CD4-positive, alpha-beta T cell treated with Interleukin-21 for 1 hour (primary cell): ENCODE measurements at regions not wholly inside any gene's neighbourhood (a gene's known extent, or its start where the extent isn't known, plus 50 kb on each side); places are given as distances from the start of the nearest gene placed in this dataset.
"Not testable (repeated sequence)": the region's sequence is repeated elsewhere in the genome, so short reads cannot be mapped to it uniquely, and the experiment has no call there.

Experiments
- DNase-seq: peaks from one replicate; pipeline ENCODE4 v3.0.0-alpha.2; 2020

- DNase-seq, result not testable (repeated sequence)
Measured at GRCh38 chr2:75988622-75989021, 277.9 kb upstream of the GCFC2 start.

GRCh38 chr2:75986617-75987016 lies 275.9 kb upstream of the GCFC2 start:
- DNase-seq, result no peak

GRCh38 chr2:75982719-75983118 lies 272.0 kb upstream of the GCFC2 start:
- no peak for DNase-seq

- no peak for DNase-seq
Measured at GRCh38 chr2:75964646-75965045, 253.9 kb upstream of the GCFC2 start.

GRCh38 chr2:75960472-75961009 lies 249.8 kb upstream of the GCFC2 start:
- DNase-seq, result no peak

- no peak for DNase-seq
Measured at GRCh38 chr2:75959724-75960471, 249.2 kb upstream of the GCFC2 start.

GRCh38 chr2:75954761-75955160 lies 244.0 kb upstream of the GCFC2 start:
- DNase-seq, result no peak

- DNase-seq, result no peak
Measured at GRCh38 chr2:75952173-75952572, 241.5 kb upstream of the GCFC2 start.

GRCh38 chr2:75949385-75950030 lies 238.8 kb upstream of the GCFC2 start:
- DNase-seq, result no peak

GRCh38 chr2:75936311-75936710 lies 225.6 kb upstream of the GCFC2 start:
- no peak for DNase-seq

GRCh38 chr2:75932996-75933395 lies 222.3 kb upstream of the GCFC2 start:
- no peak for DNase-seq

GRCh38 chr2:75928093-75928492 lies 217.4 kb upstream of the GCFC2 start:
- DNase-seq, result no peak

- no peak for DNase-seq
Measured at GRCh38 chr2:75925331-75926024, 214.8 kb upstream of the GCFC2 start.

- DNase-seq, result no peak
Measured at GRCh38 chr2:75922191-75922590, 211.5 kb upstream of the GCFC2 start.

GRCh38 chr2:75920859-75921551 lies 210.3 kb upstream of the GCFC2 start:
- DNase-seq, result no peak

- no peak for DNase-seq
Measured at GRCh38 chr2:75915851-75916634, 205.3 kb upstream of the GCFC2 start.

GRCh38 chr2:75896779-75897366 lies 186.2 kb upstream of the GCFC2 start:
- no peak for DNase-seq

- DNase-seq, result no peak
Measured at GRCh38 chr2:75894170-75894569, 183.5 kb upstream of the GCFC2 start.

- DNase-seq, result no peak
Measured at GRCh38 chr2:75892490-75892889, 181.8 kb upstream of the GCFC2 start.

GRCh38 chr2:75882530-75882929 lies 171.8 kb upstream of the GCFC2 start:
- no peak for DNase-seq

- not testable (repeated sequence) for DNase-seq
Measured at GRCh38 chr2:75875606-75876005, 164.9 kb upstream of the GCFC2 start.
